BE2C (cell line): ENCODE measurements at regions not wholly inside any gene's neighbourhood (a gene's known extent, or its start where the extent isn't known, plus 50 kb on each side); places are given as distances from the start of the nearest gene placed in this dataset.

Experiments used
- DNase-seq: peaks from one replicate; pipeline ENCODE4 v3.0.0-alpha.2; 2020
- H3K27me3 ChIP-seq: fragments of 250-450 bp; sonication (Bioruptor Pico); 2 replicates; pipeline ENCODE4 v1.5.1; 2020; ENCODE audit warnings: mild to moderate bottlenecking
- H3K36me3 ChIP-seq: fragments of 250-450 bp; sonication (Bioruptor Pico); 2 replicates; pipeline ENCODE4 v1.5.1; 2020; ENCODE audit warnings: mild to moderate bottlenecking
- H3K4me1 ChIP-seq: fragments of 250-450 bp; sonication (Bioruptor Pico); 2 replicates; pipeline ENCODE4 v1.5.1; 2020
- H3K4me3 ChIP-seq: 2 replicates; pipeline ENCODE4 v1.5.1; 2011; ENCODE audit warnings: low read depth, low read length
- H3K9me3 ChIP-seq: fragments of 250-450 bp; sonication (Bioruptor Pico); 2 replicates; pipeline ENCODE4 v1.5.1; 2020
- CTCF ChIP-seq: IDR thresholded peaks from 2 replicates; pipeline ENCODE4 v1.5.1; 2012; ENCODE audit warnings: mild to moderate bottlenecking, low read depth, low read length

GRCh38 chr4:123913598-123913997 is 517.0 kb downstream of the SPRY1 start:
- TF ChIP-seq CTCF = no peak
- no peak for DNase-seq
- Histone ChIP-seq H3K27me3 (no peaks in the 10 kb centered on the region), H3K4me3 (no peak overlapping the region), H3K4me1 (no peaks in the 10 kb centered on the region), H3K36me3 (no peaks in the 10 kb centered on the region), H3K9me3 (no peaks in the 10 kb centered on the region)

DNA sequence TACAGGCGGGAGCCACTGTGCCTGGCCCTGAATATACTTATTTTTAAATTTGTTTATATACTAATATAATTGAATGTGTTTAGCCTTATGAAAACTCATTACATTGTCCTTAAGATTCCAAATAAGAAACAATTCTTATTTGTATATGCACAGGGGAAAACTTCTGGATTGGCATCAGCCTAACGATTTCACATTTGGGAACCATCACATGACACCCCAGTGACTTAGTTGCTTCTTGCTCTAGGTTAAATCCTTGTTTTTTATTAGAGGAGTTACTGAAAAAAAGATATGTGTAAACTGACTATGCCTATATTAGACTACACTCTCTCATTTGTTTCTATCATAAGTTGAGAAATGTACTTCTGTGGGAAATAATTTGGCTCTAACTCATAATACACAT is 520.2 kb downstream of the SPRY1 start:
- no peak for DNase-seq
- no peaks in the 10 kb centered on the region for H3K27me3 ChIP-seq
- H3K4me3 ChIP-seq = no peak overlapping the region
- H3K36me3 ChIP-seq = no peaks in the 10 kb centered on the region
- no peaks in the 10 kb centered on the region for H3K4me1 ChIP-seq
- no peak for TF ChIP-seq CTCF
- H3K9me3 ChIP-seq = no peaks in the 10 kb centered on the region

DNA sequence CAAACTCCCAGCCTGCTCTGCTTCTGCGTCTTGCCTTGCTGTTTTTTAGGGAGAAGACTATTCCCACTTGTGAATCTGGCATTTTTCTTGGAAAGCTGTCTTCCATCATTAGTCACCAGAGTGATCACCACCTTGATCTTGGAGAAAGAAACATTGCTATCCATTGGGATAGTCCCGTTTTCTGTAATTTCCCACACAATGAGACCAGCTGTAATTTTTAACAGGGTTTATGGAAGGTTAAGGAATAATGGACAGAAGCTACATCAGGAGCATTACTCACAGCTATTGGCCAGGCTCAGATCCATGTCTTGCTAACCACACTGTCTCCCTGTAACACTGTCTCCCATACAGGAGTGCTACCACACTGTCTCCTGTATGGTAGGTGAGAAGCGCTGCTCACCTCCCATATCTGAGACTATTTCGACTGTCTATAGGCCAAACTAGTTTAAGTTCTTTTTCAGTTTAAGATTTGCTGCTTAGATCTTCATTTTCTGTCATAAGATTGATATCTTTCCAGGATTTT is 523.0 kb downstream of the SPRY1 start:
- no peaks in the 10 kb centered on the region for H3K9me3 ChIP-seq

DNA sequence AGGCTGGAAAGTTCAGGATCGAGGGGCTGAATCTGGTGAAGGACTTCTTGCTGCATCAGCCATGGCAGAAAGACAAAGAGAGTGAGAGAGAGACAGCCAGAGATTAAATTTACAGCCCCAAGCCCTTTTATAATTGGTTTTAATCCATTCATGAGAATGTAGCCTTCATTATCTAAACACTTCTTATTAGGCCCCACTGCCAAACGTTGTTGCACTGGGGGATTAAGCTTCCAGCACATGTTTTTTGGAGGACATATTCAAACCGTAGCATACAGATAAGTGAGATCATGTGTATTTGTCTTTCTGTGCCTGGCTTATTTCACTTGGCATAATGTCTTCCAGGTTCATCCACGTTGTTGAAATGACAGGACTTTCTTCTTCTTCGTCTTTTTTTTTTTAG is 524.7 kb downstream of the SPRY1 start:
- Histone ChIP-seq H3K27me3 (no peaks in the 10 kb centered on the region), H3K9me3 (no peaks in the 10 kb centered on the region), H3K4me3 (no peak overlapping the region), H3K36me3 (no peaks in the 10 kb centered on the region), H3K4me1 (no peaks in the 10 kb centered on the region)
- TF ChIP-seq CTCF = no peak
- DNase-seq = no peak

More for the DNA sequence above, 523.0 kb downstream of the SPRY1 start:
- Histone ChIP-seq H3K4me1 (no peaks in the 10 kb centered on the region), H3K36me3 (no peaks in the 10 kb centered on the region), H3K27me3 (no peaks in the 10 kb centered on the region), H3K4me3 (no peak overlapping the region)
- TF ChIP-seq CTCF = no peak
- no peak for DNase-seq

DNA sequence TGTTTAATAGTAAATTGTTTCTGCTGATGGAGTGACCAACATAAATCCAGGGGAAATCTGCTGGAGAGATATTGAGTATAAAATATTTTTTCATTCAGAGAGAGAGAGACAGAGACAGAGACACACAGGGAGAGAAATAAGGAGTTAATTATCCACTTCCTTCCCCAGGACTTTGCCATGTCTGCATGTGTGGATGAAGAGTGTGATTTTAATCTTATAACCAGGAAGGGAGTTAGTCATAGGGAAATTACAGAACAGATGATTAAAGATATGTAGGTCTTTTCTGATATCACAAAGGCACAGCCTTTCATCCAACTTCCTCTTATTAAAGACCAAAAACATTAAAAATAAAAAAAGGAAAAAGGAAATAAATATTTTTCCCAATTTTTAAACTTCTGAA is 526.3 kb downstream of the SPRY1 start:
- no peaks in the 10 kb centered on the region for H3K4me1 ChIP-seq
- no peak for DNase-seq
- no peak overlapping the region for H3K4me3 ChIP-seq
- TF ChIP-seq CTCF = no peak
- H3K27me3 ChIP-seq = no peaks in the 10 kb centered on the region
- no peaks in the 10 kb centered on the region for H3K36me3 ChIP-seq
- H3K9me3 ChIP-seq = no peaks in the 10 kb centered on the region

DNA sequence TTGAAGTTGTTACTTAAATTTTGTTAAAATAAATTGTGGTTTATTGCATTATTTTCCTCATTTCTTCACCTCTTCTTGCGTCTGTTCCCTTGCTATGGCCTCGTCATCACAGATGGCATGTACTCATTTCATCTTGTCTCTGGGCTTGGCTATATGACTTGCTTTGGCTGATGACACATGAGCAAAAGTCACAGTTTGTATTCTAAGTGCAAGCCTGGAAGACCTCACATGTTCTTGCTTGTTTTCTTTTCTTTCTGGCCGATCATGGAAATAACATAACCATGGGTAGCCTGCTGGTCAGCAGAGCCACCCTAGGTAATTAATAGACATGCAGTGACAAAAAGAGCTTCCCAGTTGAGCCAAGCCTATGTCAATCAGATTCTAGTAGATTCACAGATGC is 527.9 kb downstream of the SPRY1 start:
- H3K27me3 ChIP-seq = no peaks in the 10 kb centered on the region
- DNase-seq = no peak
- H3K4me3 ChIP-seq = no peak overlapping the region
- H3K9me3 ChIP-seq = no peaks in the 10 kb centered on the region
- no peak for TF ChIP-seq CTCF
- no peaks in the 10 kb centered on the region for H3K4me1 ChIP-seq
- no peaks in the 10 kb centered on the region for H3K36me3 ChIP-seq
